Neural crest cell (in vitro differentiated cells): ENCODE measurements at regions not wholly inside any gene's neighbourhood (a gene's known extent, or its start where the extent isn't known, plus 50 kb on each side); places are given as distances from the start of the nearest gene placed in this dataset.

ENCODE experiments used
- DNase-seq: peaks from one replicate; pipeline ENCODE4 v3.0.0; 2021; ENCODE audit warnings: low read depth, mixed read lengths, low spot score
- H3K27ac Mint-ChIP-seq: one replicate; pipeline ENCODE4 v1.8.0; 2021; ENCODE audit warnings: mild to moderate bottlenecking, mixed read lengths; ENCODE audit not compliant: unreplicated experiment
- H3K27me3 Mint-ChIP-seq: 2 replicates; pipeline ENCODE4 v1.8.0; 2021; ENCODE audit warnings: low read depth, mild to moderate bottlenecking, mixed read lengths
- H3K36me3 Mint-ChIP-seq: 2 replicates; pipeline ENCODE4 v1.8.0; 2021; ENCODE audit warnings: low read depth, mild to moderate bottlenecking, mixed read lengths
- H3K4me1 Mint-ChIP-seq: 2 replicates; pipeline ENCODE4 v1.8.0; 2021; ENCODE audit warnings: mixed read lengths
- H3K4me3 Mint-ChIP-seq: one replicate; pipeline ENCODE4 v1.8.0; 2021; ENCODE audit warnings: mild to moderate bottlenecking, mixed read lengths
- H3K9me3 Mint-ChIP-seq: 2 replicates; pipeline ENCODE4 v1.8.0; 2021; ENCODE audit warnings: mixed read lengths
- TF ChIP-seq, protein P1 (sequence below): fragments of 200-600 bp; sonication (generic); conservative IDR thresholded peaks from 2 replicates; pipeline ENCODE4 v1.5.0; 2021; ENCODE audit warnings: antibody characterized with exemption, mild to moderate bottlenecking

DNA sequence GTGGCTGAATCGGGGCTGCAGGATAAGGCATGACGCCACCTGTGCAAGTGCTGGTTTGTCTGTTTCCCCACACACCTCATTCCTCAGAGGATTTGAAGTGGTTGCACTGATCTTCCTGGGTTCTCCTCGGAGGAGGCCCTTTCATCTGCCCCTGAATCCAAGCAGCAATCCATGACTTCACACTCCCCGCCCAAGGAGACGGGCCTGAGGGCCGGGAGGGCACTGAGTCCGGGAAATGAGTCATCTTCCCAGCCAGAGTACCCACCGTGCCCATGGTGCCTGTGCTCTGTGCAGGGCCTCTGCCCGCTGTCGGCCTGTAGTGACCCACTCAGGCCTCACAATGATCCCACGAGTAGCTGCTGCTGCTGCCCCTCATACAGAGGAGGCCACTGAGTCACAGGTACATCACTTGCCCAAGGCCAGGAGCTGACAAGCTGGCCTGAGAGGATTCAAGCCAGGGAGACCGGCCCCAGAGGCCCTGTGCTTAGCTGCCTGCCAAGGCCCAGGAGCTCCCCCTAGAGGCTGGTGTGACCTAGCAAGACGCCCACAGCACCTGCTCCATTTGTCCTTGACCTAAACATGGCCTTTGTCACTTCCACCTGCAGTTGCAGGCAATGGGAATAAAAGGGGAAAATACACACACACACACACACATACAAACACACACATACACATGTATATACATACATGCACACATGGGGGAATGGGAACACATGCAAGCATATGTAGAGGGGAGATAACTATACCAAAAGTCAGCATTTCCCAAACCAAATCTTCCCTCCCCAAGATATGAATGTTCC, 240.0 kb downstream of the C16orf95 start:
- Mint-ChIP-seq H3K36me3 (peaks cover 16% of the 10 kb centered on the region), H3K4me3 (no peak overlapping the region), H3K4me1 (peaks cover 15% of the 10 kb centered on the region), H3K27ac (no peak overlapping the region), H3K9me3 (peaks cover 15% of the 10 kb centered on the region), H3K27me3 (peaks cover 8% of the 10 kb centered on the region)
- DNase-seq: peak; percentile 51
- TF ChIP-seq, protein P1, sequence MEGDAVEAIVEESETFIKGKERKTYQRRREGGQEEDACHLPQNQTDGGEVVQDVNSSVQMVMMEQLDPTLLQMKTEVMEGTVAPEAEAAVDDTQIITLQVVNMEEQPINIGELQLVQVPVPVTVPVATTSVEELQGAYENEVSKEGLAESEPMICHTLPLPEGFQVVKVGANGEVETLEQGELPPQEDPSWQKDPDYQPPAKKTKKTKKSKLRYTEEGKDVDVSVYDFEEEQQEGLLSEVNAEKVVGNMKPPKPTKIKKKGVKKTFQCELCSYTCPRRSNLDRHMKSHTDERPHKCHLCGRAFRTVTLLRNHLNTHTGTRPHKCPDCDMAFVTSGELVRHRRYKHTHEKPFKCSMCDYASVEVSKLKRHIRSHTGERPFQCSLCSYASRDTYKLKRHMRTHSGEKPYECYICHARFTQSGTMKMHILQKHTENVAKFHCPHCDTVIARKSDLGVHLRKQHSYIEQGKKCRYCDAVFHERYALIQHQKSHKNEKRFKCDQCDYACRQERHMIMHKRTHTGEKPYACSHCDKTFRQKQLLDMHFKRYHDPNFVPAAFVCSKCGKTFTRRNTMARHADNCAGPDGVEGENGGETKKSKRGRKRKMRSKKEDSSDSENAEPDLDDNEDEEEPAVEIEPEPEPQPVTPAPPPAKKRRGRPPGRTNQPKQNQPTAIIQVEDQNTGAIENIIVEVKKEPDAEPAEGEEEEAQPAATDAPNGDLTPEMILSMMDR: peak; percentile 70

DNA sequence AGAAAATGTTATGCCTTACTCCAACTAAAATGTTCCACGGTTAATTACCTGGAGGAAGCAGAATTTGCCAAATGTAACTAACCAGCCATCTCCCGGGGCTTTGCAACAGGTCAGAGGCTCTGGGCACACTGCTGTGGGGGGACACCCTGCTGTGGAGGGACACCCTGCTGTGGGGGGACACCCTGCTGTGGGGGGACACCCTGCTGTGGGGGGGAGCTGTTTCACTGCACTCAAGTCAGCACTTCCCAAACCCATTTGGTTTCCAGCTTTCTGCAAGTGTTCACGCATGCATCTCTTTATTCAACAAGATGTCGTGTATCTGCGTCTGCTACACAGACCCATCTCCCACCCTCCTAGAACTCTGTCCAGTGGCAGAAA, 239.5 kb downstream of the C16orf95 start:
- H3K27ac Mint-ChIP-seq: no peak overlapping the region
- peaks cover 16% of the 10 kb centered on the region for H3K36me3 Mint-ChIP-seq
- no peak overlapping the region for H3K4me3 Mint-ChIP-seq
- peaks cover 16% of the 10 kb centered on the region for H3K9me3 Mint-ChIP-seq
- peaks cover 8% of the 10 kb centered on the region for H3K27me3 Mint-ChIP-seq
- TF ChIP-seq, protein P1: no peak
- H3K4me1 Mint-ChIP-seq: peaks cover 15% of the 10 kb centered on the region
- no peak for DNase-seq

DNA sequence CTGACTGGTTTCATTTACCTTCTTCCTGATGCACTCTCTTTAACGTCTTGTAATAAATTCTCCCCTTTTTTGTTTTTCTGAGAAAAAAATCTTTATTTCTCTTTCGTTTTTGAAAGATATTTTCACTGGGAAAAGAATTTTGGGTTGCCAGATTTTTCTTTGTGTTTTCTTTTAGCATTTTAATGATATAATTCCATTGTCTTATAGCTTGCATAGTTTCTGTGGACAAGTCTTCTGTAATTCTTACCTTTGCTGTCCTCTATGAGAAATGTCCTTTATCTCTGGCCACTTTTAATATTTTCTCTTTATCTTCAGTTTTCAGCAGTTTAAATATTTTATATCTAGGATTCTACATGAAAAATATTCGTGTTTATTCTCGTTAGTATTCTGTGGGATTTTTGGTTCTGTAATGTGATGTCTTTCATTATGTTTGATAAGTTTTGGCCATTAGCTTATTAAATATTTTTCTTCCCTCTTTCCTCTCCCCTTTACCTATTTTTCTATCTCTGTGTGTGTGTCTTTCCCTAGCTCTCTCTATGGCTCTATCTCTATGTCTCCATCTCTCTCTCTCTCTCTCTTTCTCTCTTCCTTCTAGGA, 236.5 kb downstream of the C16orf95 start:
- peaks cover 8% of the 10 kb centered on the region for H3K27me3 Mint-ChIP-seq

DNA sequence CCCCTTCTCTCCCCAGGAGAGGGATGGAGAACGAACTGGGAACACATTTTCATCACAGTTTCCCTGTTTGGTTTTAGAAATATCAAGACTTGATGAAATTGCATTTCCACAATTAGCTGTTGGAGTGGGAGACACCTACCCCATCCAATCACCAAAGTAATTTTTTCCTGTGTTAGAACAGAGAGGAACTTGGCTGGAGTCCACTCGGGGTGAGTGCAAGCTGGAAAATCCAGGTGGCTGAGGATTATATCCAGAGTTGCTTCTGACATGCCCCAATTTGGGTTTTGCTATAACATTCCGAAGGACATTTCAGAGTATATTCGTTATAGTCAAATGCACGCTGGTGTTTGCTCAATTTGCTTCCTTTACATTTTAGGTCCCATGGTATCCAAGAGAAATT, 231.8 kb downstream of the C16orf95 start:
- no peaks in the 10 kb centered on the region for H3K4me1 Mint-ChIP-seq
- TF ChIP-seq, protein P1: no peak
- no peak overlapping the region for H3K4me3 Mint-ChIP-seq
- peaks cover 9% of the 10 kb centered on the region for H3K9me3 Mint-ChIP-seq
- DNase-seq: no peak
- H3K27me3 Mint-ChIP-seq: no peaks in the 10 kb centered on the region
- no peak overlapping the region for H3K27ac Mint-ChIP-seq
- peaks cover 9% of the 10 kb centered on the region for H3K36me3 Mint-ChIP-seq

More for the DNA sequence above, 236.5 kb downstream of the C16orf95 start:
- Mint-ChIP-seq H3K4me1 (no peaks in the 10 kb centered on the region), H3K36me3 (peaks cover 20% of the 10 kb centered on the region), H3K4me3 (no peak overlapping the region), H3K9me3 (peaks cover 20% of the 10 kb centered on the region), H3K27ac (no peak overlapping the region)
- DNase-seq: no peak
- TF ChIP-seq, protein P1: no peak

DNA sequence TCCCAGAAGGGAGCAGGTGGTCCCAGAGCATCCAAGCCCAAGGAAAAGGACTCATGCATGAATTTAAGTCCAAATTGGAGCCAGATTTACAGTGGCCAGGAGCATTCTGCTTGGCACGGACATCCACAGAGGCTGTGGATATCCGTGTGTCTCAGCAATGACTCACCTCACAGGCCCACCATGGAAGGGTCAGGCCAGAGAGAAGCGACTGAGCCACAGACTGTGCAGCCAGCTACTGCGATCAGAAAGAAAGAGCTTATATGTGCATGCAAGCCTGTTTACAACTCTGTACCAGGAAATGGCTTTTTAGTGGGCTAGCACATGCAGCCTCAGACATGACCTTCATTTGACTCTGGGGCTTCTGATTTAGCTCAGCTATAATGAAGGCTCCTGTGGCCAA, 231.0 kb downstream of the C16orf95 start:
- no peaks in the 10 kb centered on the region for H3K4me1 Mint-ChIP-seq
- H3K4me3 Mint-ChIP-seq: no peak overlapping the region
- no peak overlapping the region for H3K27ac Mint-ChIP-seq
- TF ChIP-seq, protein P1: no peak
- H3K36me3 Mint-ChIP-seq: peaks cover 8% of the 10 kb centered on the region
- no peaks in the 10 kb centered on the region for H3K27me3 Mint-ChIP-seq
- H3K9me3 Mint-ChIP-seq: peaks cover 5% of the 10 kb centered on the region
- DNase-seq: no peak
